Central memory CD4-positive, alpha-beta T cell (primary cell): ENCODE measurements at regions not wholly inside any gene's neighbourhood (a gene's known extent, or its start where the extent isn't known, plus 50 kb on each side); places are given as distances from the start of the nearest gene placed in this dataset.
"Not testable (repeated sequence)": the region's sequence is repeated elsewhere in the genome, so short reads cannot be mapped to it uniquely, and the experiment has no call there.

ENCODE experiments used
- DNase-seq: peaks from one replicate; pipeline ENCODE4 v3.0.0; 2022

DNA sequence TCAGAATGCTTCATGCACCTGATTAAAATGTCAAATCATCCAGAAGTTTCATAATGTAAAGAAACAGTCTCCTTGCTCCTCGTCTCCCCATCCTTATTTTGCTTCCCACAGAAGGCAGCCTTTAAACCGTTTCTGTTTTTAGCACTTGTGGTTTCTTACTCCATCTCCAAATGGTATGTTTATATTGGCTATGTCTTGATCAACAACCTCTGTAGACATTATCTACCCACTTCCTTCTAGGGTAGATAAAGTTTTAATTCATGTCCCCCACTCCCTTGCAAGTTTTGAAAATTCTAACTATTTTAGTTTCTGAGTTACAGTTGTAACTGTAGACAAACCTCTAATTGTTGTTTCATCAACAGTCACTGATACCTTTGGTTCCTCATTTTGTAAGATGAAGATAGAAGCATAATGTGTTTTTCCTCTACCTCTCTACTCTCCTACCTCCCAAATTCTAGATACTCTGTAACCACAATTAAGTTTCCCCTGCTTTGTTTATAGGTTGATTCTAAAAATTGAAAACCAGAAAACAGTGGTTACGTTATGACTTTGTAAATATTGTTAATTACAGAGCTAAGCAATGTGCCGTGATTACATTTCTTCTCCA, 291.7 kb upstream of the GATB start:
- DNase-seq = no peak

GRCh38 chr4:152051332-152051731, 290.5 kb upstream of the GATB start:
- DNase-seq = not testable (repeated sequence)

DNA sequence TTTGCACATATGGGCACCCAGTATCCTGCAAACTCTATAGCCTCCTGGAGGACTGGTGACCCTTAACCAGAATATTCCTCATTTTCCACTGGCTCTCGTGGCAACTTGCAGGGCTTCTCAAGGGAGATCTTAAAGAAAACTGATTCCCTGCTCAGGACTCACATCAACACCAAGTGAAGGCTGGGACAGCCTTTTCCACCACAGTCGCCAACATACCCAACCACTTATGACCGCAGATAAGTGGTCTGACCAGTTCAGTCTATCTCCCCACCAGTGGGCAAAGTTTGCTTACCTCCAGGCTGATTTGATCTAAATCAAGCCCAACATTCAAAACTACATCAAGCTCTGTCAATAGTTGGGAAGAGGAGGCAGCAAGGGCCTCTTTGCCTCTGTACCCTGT, 289.3 kb upstream of the GATB start:
- DNase-seq = no peak

GRCh38 chr4:152047451-152047850, 286.6 kb upstream of the GATB start:
- DNase-seq = no peak

- DNase-seq = no peak
These were observed 285.2 kb upstream of the GATB start for GRCh38 chr4:152045807-152046571.

- no peak for DNase-seq
These were observed 284.6 kb upstream of the GATB start for GRCh38 chr4:152045449-152045806.

- no peak for DNase-seq
These were observed 283.7 kb upstream of the GATB start for GRCh38 chr4:152044331-152045036.

GRCh38 chr4:152041295-152041694, 280.5 kb upstream of the GATB start:
- no peak for DNase-seq

DNA sequence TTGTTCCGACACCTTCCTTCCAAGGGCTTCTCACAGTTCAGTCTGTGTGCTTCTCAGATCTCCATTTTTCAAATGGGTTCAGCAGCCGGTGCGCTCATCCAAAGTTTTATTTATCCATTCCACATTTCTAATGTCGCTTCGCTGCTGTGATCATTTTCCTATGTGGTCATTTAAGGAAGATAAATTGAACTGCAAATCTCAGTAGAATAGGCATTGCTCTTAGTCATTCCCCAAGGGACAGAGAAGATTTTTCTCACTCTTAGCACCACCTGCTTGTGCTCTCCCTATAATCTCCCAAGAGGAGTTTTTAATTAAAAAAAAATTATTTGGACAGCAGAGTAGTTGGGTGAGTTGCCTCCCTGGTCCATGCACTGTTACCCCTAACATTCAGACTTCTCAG, 278.9 kb upstream of the GATB start:
- no peak for DNase-seq

DNA sequence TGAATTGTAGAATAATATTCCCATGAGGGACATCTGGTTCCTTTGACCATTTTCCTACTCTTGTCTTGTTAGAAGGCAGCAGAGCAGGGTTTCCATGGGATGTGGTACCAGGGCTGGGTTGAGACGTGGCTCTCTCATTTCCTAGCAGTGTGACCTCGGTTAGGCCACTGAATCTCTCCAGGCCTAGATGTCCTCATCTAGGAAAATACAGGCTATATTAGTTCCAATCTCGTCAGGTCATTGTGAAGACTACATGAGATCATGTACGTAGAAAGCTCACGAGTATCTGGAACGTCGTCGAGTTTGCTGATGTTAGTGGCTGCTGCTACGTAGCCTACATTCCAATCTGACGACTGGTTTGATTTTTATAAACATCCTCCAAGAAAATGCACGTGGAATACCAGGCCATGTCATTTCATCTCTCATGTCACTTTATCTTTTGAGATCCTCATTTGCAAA, 278.2 kb upstream of the GATB start:
- no peak for DNase-seq

DNA sequence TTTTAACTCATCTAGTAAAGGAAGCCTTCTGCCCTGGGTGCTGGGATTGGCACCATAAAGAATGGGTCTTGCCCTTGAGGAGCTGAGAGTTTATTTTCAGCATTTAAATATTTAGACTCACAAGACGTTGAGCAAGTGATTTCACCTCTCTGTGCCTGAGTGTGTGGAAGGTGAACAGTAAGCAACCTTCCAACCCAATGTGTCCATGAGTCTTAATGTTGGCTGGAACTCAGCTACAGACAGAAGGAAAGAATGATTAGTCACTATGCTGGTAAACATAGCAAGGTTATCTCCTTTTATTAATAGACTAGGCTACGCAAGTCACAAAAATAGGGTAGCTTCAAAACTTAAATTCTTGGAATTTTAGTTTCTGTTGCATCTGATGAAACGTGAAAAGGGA, 277.4 kb upstream of the GATB start:
- no peak for DNase-seq

DNA sequence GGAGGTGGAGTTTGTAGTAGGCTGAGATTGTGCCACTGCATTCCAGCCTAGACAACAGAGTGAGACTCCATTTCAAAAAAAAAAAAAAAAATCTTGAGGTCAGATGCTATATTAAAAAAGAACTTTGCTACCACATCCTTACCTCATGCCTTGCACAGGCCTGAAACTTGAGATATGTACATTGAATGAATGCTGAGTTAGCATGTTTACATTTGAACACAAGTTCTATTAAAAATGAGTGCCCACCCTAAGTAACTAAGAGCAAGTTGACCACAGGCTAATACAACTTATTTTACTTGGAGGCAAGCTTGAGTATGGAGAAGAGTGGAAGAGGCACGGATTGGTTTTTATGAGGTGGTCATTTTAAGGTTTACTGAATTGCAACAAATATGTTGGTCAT, 276.6 kb upstream of the GATB start:
- no peak for DNase-seq

GRCh38 chr4:152033621-152034020, 272.8 kb upstream of the GATB start:
- DNase-seq = no peak

DNA sequence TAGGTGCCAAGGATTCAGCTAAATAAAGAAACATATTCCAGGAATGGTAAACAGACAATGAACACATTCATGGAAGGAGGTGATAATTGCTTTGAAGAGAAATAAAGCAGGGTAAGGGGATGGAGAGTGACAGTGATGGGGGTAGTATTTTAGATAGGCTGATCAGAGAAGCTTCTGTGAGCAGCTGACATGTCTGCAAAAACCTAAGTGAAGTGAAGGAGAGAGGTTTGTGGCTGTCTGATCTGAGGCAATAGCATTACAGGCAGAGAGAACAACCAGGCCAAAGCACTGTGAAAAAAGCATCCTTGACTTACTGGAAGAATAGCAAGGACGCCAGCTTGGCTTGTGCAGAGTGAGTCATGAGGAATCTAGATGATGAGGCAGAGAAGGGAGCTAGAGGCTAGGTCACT, 271.9 kb upstream of the GATB start:
- DNase-seq = no peak

DNA sequence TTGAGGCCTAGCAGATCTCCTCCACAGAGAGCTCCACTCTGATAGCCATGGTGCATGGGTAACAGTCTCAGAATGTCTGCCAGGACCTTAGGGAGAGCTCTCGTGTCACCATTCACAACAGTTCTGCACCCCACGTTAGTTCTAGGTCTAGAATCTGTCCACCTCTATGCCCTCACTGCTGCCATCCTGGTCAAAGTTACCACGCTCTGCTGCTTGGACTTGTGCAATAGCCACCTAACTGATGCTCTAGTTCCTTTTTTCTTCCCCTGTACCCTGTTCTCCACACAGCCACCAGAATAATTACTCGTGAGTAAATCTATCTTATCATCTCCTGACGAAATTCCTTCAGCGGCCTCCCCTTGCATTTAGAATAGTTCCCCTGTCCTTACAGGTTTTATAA, 268.8 kb upstream of the GATB start:
- DNase-seq = no peak

- DNase-seq = no peak
These were observed 267.3 kb upstream of the GATB start for GRCh38 chr4:152028131-152028530.

DNA sequence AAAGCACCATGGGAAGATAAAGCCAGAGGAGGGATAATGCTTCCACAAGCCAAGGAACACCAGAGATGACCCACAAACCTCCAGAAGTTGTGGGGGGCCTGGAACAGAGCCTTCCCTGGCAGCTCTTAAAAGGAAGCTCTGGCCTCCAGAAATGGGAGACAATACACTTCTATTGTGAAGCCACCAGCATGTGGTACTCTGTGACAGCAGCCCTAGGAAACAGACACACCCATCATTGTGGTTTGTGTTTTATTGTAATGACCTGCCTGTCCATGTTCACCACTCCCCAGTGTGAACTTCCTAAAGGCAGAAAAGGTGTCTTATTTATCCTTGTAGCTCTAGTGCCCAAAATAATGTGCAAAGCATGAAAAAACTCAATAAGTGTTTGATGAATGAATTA, 264.1 kb upstream of the GATB start:
- DNase-seq = peak; percentile 10

DNA sequence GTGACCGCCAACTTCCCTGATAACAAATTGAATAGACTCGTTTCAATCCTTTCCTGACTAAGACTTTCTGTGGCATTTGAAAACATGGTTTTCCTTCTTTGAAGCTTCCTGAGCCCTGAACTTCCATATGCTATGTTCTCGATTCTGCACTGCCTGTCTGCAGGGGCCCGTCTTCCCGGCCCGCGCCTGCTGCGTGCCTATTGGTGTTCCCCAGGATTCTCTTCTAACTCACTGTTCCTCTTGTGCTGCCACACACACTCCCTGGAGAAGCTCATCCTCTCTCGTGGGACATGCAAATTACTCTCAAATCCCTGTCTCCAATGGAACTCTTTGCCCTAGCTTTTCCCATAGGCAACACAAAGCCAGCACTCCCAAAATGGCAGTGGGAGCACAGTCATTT, 262.9 kb upstream of the GATB start:
- no peak for DNase-seq

DNA sequence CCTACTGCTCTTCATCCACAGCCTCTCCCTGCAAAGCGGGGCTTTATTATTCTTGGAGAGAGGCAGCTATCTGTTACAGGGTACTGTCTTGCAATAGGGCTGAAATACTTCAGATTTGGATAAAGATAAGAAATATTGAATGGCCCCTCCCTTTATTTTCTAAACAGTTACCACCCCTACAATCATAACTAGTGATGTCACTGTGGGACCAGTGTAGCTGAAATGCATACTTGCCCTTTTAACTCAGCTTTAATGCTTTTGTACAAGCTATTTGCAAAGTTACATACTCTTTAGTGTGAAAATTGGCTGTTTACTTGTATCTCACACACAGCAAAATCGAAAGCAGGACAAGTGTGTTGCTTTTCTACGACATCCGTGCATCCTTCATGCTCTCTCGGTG, 261.7 kb upstream of the GATB start:
- no peak for DNase-seq

- no peak for DNase-seq
These were observed 261.1 kb upstream of the GATB start for GRCh38 chr4:152021788-152022438.

- DNase-seq = no peak
These were observed 259.3 kb upstream of the GATB start for GRCh38 chr4:152020073-152020472.

DNA sequence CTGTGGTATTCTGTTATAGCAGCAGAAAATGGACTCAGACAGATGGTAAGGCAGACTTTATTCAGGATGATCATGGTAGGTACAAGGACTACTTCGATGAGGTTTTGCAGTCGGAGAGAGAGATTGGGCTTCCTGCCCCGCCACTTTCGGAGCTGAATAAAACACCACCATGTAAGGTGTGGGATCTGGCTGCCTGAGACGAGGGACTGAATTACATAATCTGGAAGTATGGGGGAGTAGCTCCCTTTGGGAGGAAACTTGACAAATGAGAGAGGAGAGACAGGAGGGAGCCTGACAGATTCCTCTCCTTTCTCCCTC, 255.5 kb upstream of the GATB start:
- no peak for DNase-seq

GRCh38 chr4:152015597-152016302, 254.9 kb upstream of the GATB start:
- DNase-seq = no peak
